ENCODE measurements at regions not wholly inside any gene's neighbourhood (a gene's known extent, or its start where the extent isn't known, plus 50 kb on each side); places are given as distances from the start of the nearest gene placed in this dataset.
"Not testable (repeated sequence)": the region's sequence is repeated elsewhere in the genome, so short reads cannot be mapped to it uniquely, and the experiment has no call there.

DNA sequence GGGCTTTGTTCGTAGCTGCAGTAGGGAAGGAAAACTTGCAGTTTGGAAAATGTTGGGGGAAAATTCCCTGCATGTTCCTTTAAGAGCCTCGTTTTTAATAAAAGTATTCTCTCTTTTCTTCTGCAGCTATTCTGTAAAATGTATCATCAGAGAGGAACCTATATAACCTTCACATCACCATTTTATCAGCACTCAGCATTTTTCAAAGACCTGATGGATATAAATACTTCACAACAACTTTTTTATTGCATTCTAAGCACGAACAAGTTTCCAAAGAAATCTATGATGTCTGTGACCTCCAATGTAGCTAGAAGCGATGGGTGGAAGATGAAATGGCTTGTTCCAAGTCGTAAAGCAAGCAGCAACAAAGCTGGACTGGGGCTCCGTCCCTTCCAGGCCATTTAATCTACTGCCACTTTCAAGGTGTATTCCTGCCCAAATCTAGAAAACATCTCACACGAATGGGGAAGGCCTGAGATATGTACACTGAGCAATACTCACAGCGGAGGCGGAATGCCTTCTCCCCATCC, 84.0 kb downstream of the NSUN2 start:
- no peak for DNase-seq

DNA sequence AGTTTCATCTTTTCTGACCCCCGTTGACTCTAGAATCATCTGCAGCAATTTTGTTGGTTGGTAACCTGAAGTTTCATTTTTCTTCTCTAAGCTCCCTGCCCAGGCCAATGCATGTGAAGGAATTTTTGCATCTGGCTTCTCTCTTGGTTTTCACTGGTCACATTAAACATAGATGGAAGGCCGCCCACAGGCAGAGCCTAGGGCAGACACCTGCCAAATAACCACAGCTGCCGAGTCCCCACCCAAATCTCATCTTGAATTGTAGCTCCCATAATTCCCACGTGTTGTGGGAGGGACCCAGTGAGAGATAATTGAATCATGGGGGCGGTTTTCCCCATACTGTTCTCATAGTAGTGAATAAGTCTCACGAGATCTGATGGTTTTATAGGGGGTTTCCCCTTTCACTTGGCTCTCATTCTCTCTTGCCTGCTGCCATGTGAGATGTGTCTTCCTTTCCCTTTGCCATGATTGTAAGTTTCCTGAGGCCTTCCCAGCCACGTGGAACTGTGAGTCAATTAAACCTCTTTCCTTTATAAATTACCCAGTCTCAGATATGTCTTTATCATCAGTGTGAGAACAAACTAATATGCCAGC, 84.8 kb downstream of the NSUN2 start:
- not testable (repeated sequence) for DNase-seq

- no peak for DNase-seq
Measured at GRCh38 chr5:6547498-6547897, 85.3 kb downstream of the NSUN2 start.

- peak; percentile 54 to 74 for DNase-seq
Measured at GRCh38 chr5:6545770-6546690, 86.8 kb downstream of the NSUN2 start.

DNA sequence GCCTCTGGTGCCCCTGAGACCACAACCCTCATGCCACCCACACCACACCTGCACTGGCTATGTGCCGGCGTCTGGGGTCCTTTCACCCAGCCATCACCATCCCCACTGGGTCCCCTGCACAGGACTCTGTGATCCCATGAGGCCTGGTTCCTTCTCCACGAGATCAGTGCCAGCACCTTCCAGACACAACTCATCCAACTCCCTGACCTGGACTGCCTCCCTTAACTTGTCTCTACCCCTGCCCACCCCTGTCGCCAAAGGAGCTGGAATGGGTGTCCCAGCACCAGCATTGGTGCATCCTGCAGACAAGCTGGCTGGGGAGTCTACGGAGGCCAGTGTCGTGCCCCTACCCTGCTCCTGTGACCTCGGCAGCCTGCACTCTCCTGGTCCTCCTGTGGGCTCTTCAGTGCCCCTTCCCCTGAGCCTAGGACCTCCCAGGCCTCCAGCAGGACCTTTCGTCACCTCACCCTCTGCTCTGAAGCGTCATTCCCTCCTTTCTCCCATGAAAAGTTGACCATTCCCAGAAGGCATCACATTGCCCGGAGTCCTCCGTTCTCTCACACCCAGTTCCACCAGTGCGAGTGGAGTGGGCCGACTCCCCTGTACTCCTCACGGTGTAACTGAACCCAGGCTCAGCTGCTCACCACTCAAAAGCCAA, 87.7 kb downstream of the NSUN2 start:
- no peak for DNase-seq

DNA sequence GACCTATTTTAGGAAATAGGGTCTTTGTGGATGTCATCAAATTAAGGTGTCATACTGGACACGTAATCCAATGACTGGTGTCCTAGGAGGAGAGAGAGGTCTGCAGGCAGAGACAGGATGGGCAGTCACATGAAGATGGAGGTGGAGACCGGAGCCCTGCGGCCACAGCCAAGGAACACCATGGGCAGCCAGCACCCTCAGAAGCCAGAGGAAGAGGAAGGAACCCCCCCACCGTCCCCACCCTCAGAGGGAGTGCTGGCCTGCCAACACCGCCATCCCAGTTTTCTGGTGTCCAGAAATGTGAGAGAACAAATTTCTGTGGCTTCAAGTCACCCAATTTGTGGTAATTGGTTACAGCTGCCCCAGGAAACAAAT, 88.3 kb downstream of the NSUN2 start:
- no peak for DNase-seq

Data from NCI-H1930 (cell line).